Sigmoid colon (tissue), 4 donors: ENCODE measurements at regions not wholly inside any gene's neighbourhood (a gene's known extent, or its start where the extent isn't known, plus 50 kb on each side); places are given as distances from the start of the nearest gene placed in this dataset.

Experiments
- EP300 ChIP-seq, 4 donors: sonication (generic); formaldehyde crosslinking; IDR thresholded peaks; one replicate each; pipeline ENCODE4 v1.6.1; 2017; ENCODE audit warnings: antibody characterized with exemption in 4 of 4
- POLR2A ChIP-seq, 2 donors: fragments of 450-650 bp; IDR thresholded peaks; one replicate each; pipeline ENCODE4 v1.6.1; 2016; ENCODE audit warnings: antibody characterized with exemption in 2 of 2, mild to moderate bottlenecking in 2 of 2, moderate library complexity in 2 of 2
- POLR2AphosphoS5 ChIP-seq, 4 donors: sonication (generic); formaldehyde crosslinking; IDR thresholded peaks; one replicate each; pipeline ENCODE4 v1.6.1; 2017; ENCODE audit warnings: antibody characterized with exemption in 4 of 4
- TF ChIP-seq, protein P1 (sequence below), 4 experiments: fragments of 450-650 bp in 3 of 4; fragments of 200-600 bp in 1 of 4; IDR thresholded peaks; one replicate each; pipeline ENCODE4 v1.5.1; 2016 to 2019; ENCODE audit warnings: antibody characterized with exemption in 4 of 4, mild to moderate bottlenecking in 3 of 4, moderate library complexity in 2 of 4

DNA sequence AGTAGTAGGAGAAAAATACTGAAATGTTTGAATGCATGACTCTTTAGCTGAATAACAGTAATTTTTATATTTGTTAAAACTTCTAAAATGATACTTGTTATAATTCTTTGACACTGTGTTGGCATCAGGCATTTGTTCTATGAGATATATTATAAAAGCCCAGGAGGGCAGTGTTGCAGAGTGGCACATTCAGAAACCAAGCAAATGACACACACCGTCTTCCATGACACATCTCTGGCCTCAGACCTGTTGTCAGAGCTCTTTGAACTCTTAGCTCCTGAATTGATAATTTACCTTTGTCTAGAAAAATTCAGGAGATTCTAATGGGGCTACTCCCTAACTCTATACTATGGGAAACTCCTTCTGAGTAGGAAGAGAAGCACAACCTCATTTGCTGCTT, 62.4 kb upstream of the MDFIC start:
- no peak for TF ChIP-seq POLR2A (IDR thresholded peaks at IDR 0.05)
- TF ChIP-seq, protein P1, sequence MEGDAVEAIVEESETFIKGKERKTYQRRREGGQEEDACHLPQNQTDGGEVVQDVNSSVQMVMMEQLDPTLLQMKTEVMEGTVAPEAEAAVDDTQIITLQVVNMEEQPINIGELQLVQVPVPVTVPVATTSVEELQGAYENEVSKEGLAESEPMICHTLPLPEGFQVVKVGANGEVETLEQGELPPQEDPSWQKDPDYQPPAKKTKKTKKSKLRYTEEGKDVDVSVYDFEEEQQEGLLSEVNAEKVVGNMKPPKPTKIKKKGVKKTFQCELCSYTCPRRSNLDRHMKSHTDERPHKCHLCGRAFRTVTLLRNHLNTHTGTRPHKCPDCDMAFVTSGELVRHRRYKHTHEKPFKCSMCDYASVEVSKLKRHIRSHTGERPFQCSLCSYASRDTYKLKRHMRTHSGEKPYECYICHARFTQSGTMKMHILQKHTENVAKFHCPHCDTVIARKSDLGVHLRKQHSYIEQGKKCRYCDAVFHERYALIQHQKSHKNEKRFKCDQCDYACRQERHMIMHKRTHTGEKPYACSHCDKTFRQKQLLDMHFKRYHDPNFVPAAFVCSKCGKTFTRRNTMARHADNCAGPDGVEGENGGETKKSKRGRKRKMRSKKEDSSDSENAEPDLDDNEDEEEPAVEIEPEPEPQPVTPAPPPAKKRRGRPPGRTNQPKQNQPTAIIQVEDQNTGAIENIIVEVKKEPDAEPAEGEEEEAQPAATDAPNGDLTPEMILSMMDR (IDR thresholded peaks at IDR 0.05), result no peak
- no peak for TF ChIP-seq EP300 (IDR thresholded peaks at IDR 0.05)
- no peak for TF ChIP-seq POLR2AphosphoS5 (IDR thresholded peaks at IDR 0.05)
